ENCODE measurements at regions not wholly inside any gene's neighbourhood (a gene's known extent, or its start where the extent isn't known, plus 50 kb on each side); places are given as distances from the start of the nearest gene placed in this dataset.

GRCh38 chrX:110584083-110584482, 211.5 kb downstream of the CHRDL1 start:
- H3K4me3 ChIP-seq (ENCODE audit: insufficient read depth, low read depth, low read length) = no peak overlapping the region
- no peak for DNase-seq

GRCh38 chrX:110588164-110588563, 207.5 kb downstream of the CHRDL1 start:
- Histone ChIP-seq H3K36me3 (replicated peaks; ENCODE audit: control insufficient read depth, insufficient read depth, low read length) (no peaks in the 10 kb centered on the region), H3K27me3 (ENCODE audit: control insufficient read depth, insufficient read depth, low read length) (no peaks in the 10 kb centered on the region), H3K4me3 (ENCODE audit: insufficient read depth, low read depth, low read length) (no peak overlapping the region)
- no peak for DNase-seq

More at GRCh38 chrX:110584083-110584482, 211.5 kb downstream of the CHRDL1 start:
- Histone ChIP-seq H3K27me3 (ENCODE audit: control insufficient read depth, insufficient read depth, low read length) (no peaks in the 10 kb centered on the region), H3K36me3 (replicated peaks; ENCODE audit: control insufficient read depth, insufficient read depth, low read length) (no peaks in the 10 kb centered on the region)

GRCh38 chrX:110588853-110589252, 206.8 kb downstream of the CHRDL1 start:
- H3K27me3 ChIP-seq (ENCODE audit: control insufficient read depth, insufficient read depth, low read length) = no peaks in the 10 kb centered on the region
- no peak for DNase-seq
- H3K36me3 ChIP-seq (replicated peaks; ENCODE audit: control insufficient read depth, insufficient read depth, low read length) = no peaks in the 10 kb centered on the region
- no peak overlapping the region for H3K4me3 ChIP-seq (ENCODE audit: insufficient read depth, low read depth, low read length)

GRCh38 chrX:110600745-110601310, 194.8 kb downstream of the CHRDL1 start:
- DNase-seq = no peak
- Histone ChIP-seq H3K27me3 (ENCODE audit: control insufficient read depth, insufficient read depth, low read length) (no peaks in the 10 kb centered on the region), H3K4me3 (ENCODE audit: insufficient read depth, low read depth, low read length) (no peak overlapping the region), H3K36me3 (replicated peaks; ENCODE audit: control insufficient read depth, insufficient read depth, low read length) (no peaks in the 10 kb centered on the region)

- Histone ChIP-seq H3K4me3 (ENCODE audit: insufficient read depth, low read depth, low read length) (no peak overlapping the region), H3K27me3 (ENCODE audit: control insufficient read depth, insufficient read depth, low read length) (no peaks in the 10 kb centered on the region)
- DNase-seq = no peak
Observed at GRCh38 chrX:110614596-110614995, 181.0 kb downstream of the CHRDL1 start.

More at GRCh38 chrX:110614596-110614995, 181.0 kb downstream of the CHRDL1 start:
- H3K36me3 ChIP-seq (replicated peaks; ENCODE audit: control insufficient read depth, insufficient read depth, low read length) = no peaks in the 10 kb centered on the region
